ENCODE measurements at regions not wholly inside any gene's neighbourhood (a gene's known extent, or its start where the extent isn't known, plus 50 kb on each side); places are given as distances from the start of the nearest gene placed in this dataset.

DNA sequence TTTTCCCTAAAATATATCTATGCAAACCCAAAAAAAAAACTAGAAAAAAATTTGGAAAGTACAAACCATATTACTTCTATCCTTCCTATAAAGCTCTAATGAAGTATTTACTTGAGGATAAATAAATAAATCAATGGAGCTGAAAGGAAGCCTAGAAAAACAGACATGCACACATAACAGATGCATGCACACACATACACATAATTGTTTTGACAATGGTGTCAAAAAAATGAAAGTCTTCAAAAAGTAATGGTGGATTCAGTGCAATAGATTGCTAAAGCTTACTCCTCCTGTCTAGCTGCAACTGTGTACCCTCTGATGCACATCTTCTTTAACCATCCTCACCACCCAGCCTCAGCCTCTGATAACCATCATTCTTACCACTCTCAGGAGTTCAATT lies 521.9 kb upstream of the RGS18 start:
- Mint-ChIP-seq H3K27ac (no peak overlapping the region), H3K4me3 (no peak overlapping the region), H3K27me3 (ENCODE audit: insufficient read depth, low read depth) (no peaks in the 10 kb centered on the region), H3K36me3 (no peaks in the 10 kb centered on the region), H3K9me3 (no peaks in the 10 kb centered on the region), H3K4me1 (no peaks in the 10 kb centered on the region)
- no peak overlapping the region for H3K4me3 ChIP-seq
- no peak overlapping the region for H3K27ac ChIP-seq
- no peak overlapping the region for H3K4me2 ChIP-seq
- H3K9ac ChIP-seq: no peak overlapping the region
- H4K20me1 ChIP-seq (ENCODE audit: low read depth): no peaks in the 10 kb centered on the region
- H3F3A ChIP-seq (ENCODE audit: low read depth): no peaks in the 10 kb centered on the region
- peak overlapping the region; percentile 29 for H2AFZ ChIP-seq (replicated peaks)
- H3K79me2 ChIP-seq (ENCODE audit: low read depth): no peaks in the 10 kb centered on the region
- no peaks in the 10 kb centered on the region for H3K36me3 ChIP-seq
- no peaks in the 10 kb centered on the region for H3K27me3 ChIP-seq
- TF ChIP-seq EZH2phosphoT487 (IDR thresholded peaks at IDR 0.05) (no peak), EZH2 (IDR thresholded peaks at IDR 0.05) (no peak)
- TF ChIP-seq, protein P1, sequence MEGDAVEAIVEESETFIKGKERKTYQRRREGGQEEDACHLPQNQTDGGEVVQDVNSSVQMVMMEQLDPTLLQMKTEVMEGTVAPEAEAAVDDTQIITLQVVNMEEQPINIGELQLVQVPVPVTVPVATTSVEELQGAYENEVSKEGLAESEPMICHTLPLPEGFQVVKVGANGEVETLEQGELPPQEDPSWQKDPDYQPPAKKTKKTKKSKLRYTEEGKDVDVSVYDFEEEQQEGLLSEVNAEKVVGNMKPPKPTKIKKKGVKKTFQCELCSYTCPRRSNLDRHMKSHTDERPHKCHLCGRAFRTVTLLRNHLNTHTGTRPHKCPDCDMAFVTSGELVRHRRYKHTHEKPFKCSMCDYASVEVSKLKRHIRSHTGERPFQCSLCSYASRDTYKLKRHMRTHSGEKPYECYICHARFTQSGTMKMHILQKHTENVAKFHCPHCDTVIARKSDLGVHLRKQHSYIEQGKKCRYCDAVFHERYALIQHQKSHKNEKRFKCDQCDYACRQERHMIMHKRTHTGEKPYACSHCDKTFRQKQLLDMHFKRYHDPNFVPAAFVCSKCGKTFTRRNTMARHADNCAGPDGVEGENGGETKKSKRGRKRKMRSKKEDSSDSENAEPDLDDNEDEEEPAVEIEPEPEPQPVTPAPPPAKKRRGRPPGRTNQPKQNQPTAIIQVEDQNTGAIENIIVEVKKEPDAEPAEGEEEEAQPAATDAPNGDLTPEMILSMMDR (IDR thresholded peaks at IDR 0.05): no peak
- no peaks in the 10 kb centered on the region for H3K4me1 ChIP-seq
- no peaks in the 10 kb centered on the region for H3K9me3 ChIP-seq (ENCODE audit: low read depth)
- no peak for DNase-seq (ENCODE audit: low spot score)

DNA sequence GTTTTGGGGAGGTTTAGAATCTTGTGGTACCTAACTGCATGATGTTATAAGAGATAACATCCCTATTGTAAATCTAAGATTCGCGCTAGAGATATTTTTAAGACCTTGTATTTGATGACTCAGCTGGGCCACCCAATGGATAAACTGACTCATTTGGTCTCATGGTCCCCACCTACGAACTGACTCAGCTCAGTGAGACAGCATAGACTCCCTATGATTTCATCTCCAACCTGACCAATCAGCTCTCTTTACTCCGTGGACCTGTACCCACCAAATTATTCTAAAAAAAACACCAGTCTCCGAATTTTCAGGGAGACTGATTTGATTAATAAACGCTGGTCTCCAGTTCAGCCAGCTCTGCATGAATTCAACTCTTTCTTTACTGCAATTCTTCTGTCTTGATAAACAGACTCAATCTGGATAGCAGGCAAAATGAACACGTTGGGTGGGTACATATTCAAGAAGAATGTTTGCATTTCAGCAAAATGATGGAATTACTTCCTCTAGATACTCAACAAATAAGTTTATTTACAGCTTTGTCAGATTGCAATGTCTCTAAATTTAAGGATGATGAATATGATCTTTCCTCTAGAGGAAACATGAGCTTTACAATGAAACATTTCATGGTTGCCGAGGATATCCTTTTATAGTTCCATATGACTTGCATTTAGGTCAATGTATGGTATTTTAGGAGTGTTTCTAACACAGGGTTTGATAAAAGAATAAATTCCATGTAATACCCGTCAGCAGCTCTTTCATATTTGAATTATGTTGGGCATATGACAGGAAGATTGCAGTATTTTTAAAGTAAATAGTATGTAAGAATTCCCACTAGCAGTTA lies 516.6 kb upstream of the RGS18 start:
- H3K27ac ChIP-seq: no peak overlapping the region
- H3K4me2 ChIP-seq: no peak overlapping the region
- no peaks in the 10 kb centered on the region for H3F3A ChIP-seq (ENCODE audit: low read depth)
- H3K79me2 ChIP-seq (ENCODE audit: low read depth): no peaks in the 10 kb centered on the region
- no peak for DNase-seq (ENCODE audit: low spot score)
- H3K9me3 ChIP-seq (ENCODE audit: low read depth): no peaks in the 10 kb centered on the region
- H3K36me3 ChIP-seq: no peaks in the 10 kb centered on the region
- H4K20me1 ChIP-seq (ENCODE audit: low read depth): no peaks in the 10 kb centered on the region
- no peaks in the 10 kb centered on the region for H3K27me3 Mint-ChIP-seq (ENCODE audit: insufficient read depth, low read depth)
- no peak overlapping the region for H3K9ac ChIP-seq
- no peak overlapping the region for H3K4me3 ChIP-seq
- peak overlapping the region; percentile 69 for H2AFZ ChIP-seq (replicated peaks)
- no peak for TF ChIP-seq EZH2phosphoT487 (IDR thresholded peaks at IDR 0.05)
- no peak for TF ChIP-seq EZH2 (IDR thresholded peaks at IDR 0.05)
- TF ChIP-seq, protein P1 (IDR thresholded peaks at IDR 0.05): no peak
- H3K9me3 Mint-ChIP-seq: no peaks in the 10 kb centered on the region
- no peaks in the 10 kb centered on the region for H3K27me3 ChIP-seq
- no peaks in the 10 kb centered on the region for H3K4me1 Mint-ChIP-seq
- H3K4me1 ChIP-seq: no peaks in the 10 kb centered on the region
- H3K4me3 Mint-ChIP-seq: no peak overlapping the region
- no peaks in the 10 kb centered on the region for H3K36me3 Mint-ChIP-seq
- no peak overlapping the region for H3K27ac Mint-ChIP-seq

DNA sequence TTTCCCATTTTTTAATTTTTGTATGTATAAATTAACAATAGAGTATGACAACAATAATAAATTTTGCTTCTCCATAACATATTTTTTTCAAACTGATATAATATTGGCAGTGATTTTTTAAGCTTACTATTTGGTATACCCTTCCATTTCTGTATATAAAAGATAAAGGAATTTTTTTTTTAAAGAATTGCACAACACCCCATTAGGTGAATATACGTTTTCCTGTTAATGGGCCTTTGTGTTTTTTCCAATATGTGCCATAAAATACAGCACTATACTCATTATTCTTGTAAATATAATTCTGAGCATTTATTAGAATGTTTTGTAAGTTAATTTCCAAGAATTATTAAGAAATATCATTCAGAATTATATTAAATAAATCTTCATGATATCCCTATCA lies 515.2 kb upstream of the RGS18 start:
- Mint-ChIP-seq H3K9me3 (no peaks in the 10 kb centered on the region), H3K36me3 (no peaks in the 10 kb centered on the region), H3K27me3 (ENCODE audit: insufficient read depth, low read depth) (no peaks in the 10 kb centered on the region), H3K4me1 (no peaks in the 10 kb centered on the region), H3K27ac (no peak overlapping the region), H3K4me3 (no peak overlapping the region)
- no peak overlapping the region for H3K4me2 ChIP-seq
- H3K36me3 ChIP-seq: no peaks in the 10 kb centered on the region
- H3K79me2 ChIP-seq (ENCODE audit: low read depth): no peaks in the 10 kb centered on the region
- no peak overlapping the region for H3K9ac ChIP-seq
- TF ChIP-seq EZH2phosphoT487 (IDR thresholded peaks at IDR 0.05): no peak
- TF ChIP-seq, protein P1 (IDR thresholded peaks at IDR 0.05): no peak
- TF ChIP-seq EZH2 (IDR thresholded peaks at IDR 0.05): no peak
- no peaks in the 10 kb centered on the region for H3K9me3 ChIP-seq (ENCODE audit: low read depth)
- H4K20me1 ChIP-seq (ENCODE audit: low read depth): no peaks in the 10 kb centered on the region
- H3K27ac ChIP-seq: no peak overlapping the region
- H3K27me3 ChIP-seq: no peaks in the 10 kb centered on the region
- no peaks in the 10 kb centered on the region for H3F3A ChIP-seq (ENCODE audit: low read depth)
- H3K4me1 ChIP-seq: no peaks in the 10 kb centered on the region
- H2AFZ ChIP-seq (replicated peaks): no peak overlapping the region
- no peak overlapping the region for H3K4me3 ChIP-seq
- DNase-seq (ENCODE audit: low spot score): no peak
